HG02981 (cell line): ENCODE measurements at regions not wholly inside any gene's neighbourhood (a gene's known extent, or its start where the extent isn't known, plus 50 kb on each side); places are given as distances from the start of the nearest gene placed in this dataset.

Experiments
- ATAC-seq: cut with Tn5 transposase; IDR thresholded peaks from one replicate; pipeline ENCODE4 v1.9.1; 2021; ENCODE audit warnings: mild to moderate bottlenecking, moderate library complexity; ENCODE audit not compliant: unreplicated experiment

DNA sequence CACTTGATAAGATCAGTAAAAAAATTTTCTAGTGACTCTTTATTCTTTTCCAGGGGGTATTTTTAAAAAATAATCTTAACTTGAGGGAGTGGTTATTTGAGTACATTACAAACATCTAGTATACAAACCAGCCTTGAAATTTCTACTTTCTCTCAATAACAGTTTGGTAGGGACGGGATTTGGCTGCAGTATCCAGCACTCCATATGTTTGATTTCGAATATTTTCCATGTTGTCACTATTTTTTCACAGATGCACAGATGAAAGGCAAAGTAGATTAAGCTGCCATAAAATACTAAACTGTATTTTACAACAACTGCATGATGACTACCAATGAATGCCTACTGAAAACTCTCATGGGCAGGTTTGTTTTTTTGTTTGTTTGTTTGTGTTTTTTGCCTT, 225.0 kb downstream of the COX7B2 start:
- no peak for ATAC-seq

DNA sequence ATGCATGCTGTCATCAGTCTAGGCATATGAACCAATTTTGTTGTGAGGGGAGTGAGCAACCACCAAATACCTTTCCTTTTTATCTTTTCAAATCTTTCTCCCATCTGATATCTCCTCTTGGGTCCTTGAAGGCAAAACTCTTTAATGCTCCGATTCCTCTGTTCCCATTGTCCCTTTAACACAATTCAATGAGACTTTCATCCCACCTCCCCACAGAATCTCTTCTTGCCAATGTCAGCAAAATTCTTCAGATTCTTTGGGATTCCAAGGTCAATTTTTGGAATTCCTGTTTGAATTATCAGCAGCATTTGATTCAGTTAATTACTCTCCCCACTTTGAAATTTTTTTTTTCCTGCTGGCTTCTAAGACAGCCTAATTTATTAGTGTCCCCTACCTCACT, 232.7 kb downstream of the COX7B2 start:
- ATAC-seq = no peak

DNA sequence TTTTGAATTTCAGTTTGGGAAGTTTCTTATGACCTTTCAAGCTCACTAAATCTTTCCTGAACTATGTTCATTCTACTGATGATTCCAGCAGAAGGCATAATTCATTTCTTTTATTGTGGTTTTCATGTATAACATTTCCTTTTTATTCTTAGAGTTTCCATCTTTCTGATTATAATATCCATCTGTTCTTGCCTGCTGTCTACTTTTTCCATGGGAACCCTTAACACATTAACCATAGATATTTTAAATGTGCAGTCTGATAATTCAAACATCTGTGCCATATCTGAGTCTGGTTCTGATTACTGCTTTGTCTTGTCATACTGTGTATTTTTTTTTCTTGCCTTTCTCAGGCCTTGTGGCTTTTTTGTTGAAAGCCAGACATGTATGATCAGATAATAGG, 234.7 kb downstream of the COX7B2 start:
- ATAC-seq = no peak

DNA sequence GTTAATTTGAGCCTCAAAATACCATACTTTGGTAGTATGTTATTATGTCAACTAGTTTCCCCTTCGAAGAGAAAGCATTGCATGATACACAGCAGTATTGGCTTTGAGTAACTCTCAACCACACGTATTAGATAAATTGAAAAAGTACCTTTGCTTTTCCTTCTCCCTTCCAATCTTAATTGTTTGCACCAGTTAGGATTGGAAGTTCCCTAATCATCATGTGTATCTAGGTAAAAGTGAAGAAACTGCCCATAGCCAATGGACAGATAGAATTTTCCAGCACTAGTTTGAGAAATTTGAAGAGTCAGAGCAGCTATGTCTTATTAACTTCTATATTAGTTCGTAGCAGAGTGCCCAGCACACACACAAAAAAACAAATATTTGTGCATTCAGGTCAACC, 241.3 kb downstream of the COX7B2 start:
- no peak for ATAC-seq

DNA sequence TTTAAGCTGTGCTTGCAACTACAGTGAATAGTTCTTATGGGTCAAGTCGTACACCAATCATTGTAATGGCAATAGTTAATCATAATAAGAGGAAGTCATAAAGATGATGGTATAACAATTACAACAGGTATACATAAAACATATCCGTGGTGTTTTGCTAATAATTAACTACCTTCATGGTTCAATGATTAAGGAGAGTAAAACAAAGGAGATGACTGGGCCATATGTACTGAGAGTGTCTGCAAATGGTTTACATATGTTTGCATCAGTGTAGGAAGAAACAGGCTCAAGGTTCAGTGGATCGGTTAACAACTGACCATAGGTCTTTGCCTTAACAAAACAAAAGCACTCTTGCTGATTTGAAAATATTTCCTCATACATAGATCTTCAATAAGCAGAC, 253.0 kb downstream of the COX7B2 start:
- peak; percentile 54 for ATAC-seq

DNA sequence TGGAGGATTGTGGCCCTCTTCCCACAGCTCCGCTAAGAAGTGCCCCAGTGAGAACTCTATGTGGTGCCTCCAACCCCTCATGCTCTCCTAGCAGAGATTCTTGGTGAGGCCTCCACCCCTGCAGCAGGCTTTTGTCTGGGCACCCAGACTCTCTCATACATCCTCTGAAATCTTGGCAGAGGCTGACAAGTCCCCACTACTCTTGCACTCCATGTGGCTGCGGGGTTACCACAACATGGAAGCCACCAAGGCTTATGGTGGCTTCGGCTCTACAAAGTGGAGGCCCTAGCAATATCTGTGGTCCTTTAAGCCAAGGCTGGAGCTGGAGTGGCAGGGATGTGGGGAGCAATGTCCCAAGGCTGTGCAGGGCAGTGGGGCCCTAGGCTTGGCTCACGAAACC, 255.2 kb downstream of the COX7B2 start:
- no peak for ATAC-seq

DNA sequence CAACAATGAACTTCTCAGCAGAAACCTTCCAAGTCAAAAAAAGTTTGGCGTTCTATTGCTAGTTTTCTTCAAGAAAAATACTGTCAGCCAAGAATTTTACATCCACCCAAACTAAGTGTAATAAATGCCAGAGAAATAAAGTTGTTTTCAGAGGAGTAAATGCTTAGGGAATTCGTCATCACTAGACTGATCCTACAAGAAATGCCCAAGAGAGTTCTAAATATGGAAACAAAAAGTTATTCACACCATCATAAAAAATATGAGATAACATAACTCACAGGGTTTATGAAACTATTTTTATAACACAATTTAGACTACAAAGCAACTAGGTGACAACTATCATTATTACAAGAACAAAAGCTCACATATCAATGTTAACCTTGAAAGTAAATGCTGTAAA, 259.5 kb upstream of the GABRA2 start:
- no peak for ATAC-seq

DNA sequence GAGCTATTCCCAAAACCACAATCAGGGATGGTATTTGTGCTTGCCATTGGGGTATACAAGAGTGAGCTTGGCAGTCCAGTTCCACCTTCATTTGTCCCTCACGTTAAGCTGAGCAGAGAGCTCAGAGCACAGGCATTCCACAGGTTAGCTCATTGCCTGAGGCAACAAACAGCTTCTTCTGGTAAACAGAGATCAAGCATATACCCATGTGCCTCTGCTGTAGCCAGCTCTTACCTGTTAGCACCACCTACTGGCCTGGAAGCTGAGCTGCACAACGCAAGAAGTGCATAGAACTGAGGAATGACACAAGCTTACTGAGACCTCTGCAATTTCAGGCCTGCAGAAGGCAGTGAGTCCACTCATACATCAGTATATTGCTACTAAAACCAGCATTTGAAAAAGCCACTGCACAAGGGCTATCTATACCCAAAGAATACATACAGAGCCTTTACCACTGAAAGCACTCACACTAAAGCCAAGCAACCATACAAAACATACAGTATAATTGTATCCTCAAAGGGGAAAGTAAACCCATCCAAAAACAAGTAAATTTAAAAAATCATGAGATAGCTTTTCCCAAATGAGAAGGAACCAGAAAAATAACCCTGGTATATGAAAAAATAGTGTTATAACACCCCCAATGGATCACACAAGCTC, 258.3 kb upstream of the GABRA2 start:
- peak; percentile 96 for ATAC-seq

DNA sequence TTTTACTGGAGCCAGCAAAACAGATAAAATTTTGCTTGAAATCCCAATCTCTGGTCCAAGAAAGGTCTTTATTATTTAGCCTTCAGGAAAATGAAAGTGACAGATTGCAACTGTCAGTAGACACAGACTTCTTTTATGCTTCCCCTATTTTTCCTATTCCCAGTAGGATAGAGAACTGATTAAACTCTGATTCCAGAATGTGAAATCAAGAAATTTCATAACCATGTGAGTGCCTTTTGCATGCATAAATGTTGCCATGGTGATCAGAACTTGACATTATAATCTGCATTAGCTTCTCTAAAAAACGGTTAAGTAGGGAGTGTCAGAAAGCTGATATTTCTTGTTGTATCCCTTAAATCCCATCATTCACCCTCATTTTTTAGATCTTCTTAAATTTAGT, 255.2 kb upstream of the GABRA2 start:
- no peak for ATAC-seq
